K562 (cell line): ENCODE measurements at regions not wholly inside any gene's neighbourhood (a gene's known extent, or its start where the extent isn't known, plus 50 kb on each side); places are given as distances from the start of the nearest gene placed in this dataset.

Experiments used
- CEBPB ChIP-seq: fragments of 450-650 bp; IDR thresholded peaks from 2 replicates; pipeline ENCODE4 v1.6.1; 2016; ENCODE audit warnings: missing genetic modification characterization, missing compliant biosample characterization
- JUN ChIP-seq, 2 experiments: sonication (generic) in 1 of 2; formaldehyde crosslinking in 1 of 2; IDR thresholded peaks; 2 replicates each; pipeline versions ENCODE4 v1.6.1 to v1.8.0; 2012 to 2022; ENCODE audit warnings: borderline replicate concordance in 2 of 2, mild to moderate bottlenecking in 2 of 2, improper control_type of control experiment in 1 of 2, low read depth in 1 of 2, low read length in 1 of 2, missing genetic modification reagents in 1 of 2
- JUND ChIP-seq, 2 experiments: IDR thresholded peaks; 2 replicates in 1 of 2; 3 replicates in 1 of 2; pipeline ENCODE4 v1.6.1; 2011; ENCODE audit warnings: borderline replicate concordance in 2 of 2, low read depth in 2 of 2, low read length in 2 of 2, improper control_type of control experiment in 1 of 2, missing biosample characterization in 1 of 2, missing genetic modification characterization in 1 of 2, missing genetic modification reagents in 1 of 2
- POLR2G ChIP-seq: fragments of 200-400 bp; formaldehyde crosslinking; IDR thresholded peaks from 2 replicates; pipeline ENCODE4 v1.6.1; 2017; ENCODE audit warnings: low read depth, mild to moderate bottlenecking, antibody characterized with exemption, low read length, moderate library complexity
- SMARCC2 ChIP-seq: fragments of 450-650 bp; IDR thresholded peaks from 2 replicates; pipeline ENCODE4 v1.6.1; 2017; ENCODE audit warnings: antibody characterized with exemption, moderate library complexity, mild to moderate bottlenecking, low read depth
- TGIF2 ChIP-seq: sonication (generic); formaldehyde crosslinking; IDR thresholded peaks from 2 replicates; pipeline ENCODE4 v1.8.1; 2022; ENCODE audit warnings: mild to moderate bottlenecking, missing genetic modification reagents, moderate library complexity

- no peak for TF ChIP-seq JUN (IDR thresholded peaks at IDR 0.05; ENCODE audit: borderline replicate concordance, low read depth, low read length)
- TF ChIP-seq JUN (CRISPR knock-in tag; IDR thresholded peaks at IDR 0.05; ENCODE audit: borderline replicate concordance), result no peak
- no peak for TF ChIP-seq POLR2G
- TF ChIP-seq SMARCC2, result no peak
- TF ChIP-seq CEBPB (tag), result no peak
- TF ChIP-seq TGIF2 (CRISPR knock-in tag), result no peak
- TF ChIP-seq JUND (IDR thresholded peaks at IDR 0.05; ENCODE audit: borderline replicate concordance, low read depth, low read length), result no peak
- no peak for TF ChIP-seq JUND (tag; IDR thresholded peaks at IDR 0.05; ENCODE audit: borderline replicate concordance, low read depth, low read length)
These were observed 805.4 kb upstream of the CDH6 start for GRCh38 chr5:30387974-30388632.
